NCI-H524 (cell line): ENCODE measurements at regions not wholly inside any gene's neighbourhood (a gene's known extent, or its start where the extent isn't known, plus 50 kb on each side); places are given as distances from the start of the nearest gene placed in this dataset.
"Not testable (repeated sequence)": the region's sequence is repeated elsewhere in the genome, so short reads cannot be mapped to it uniquely, and the experiment has no call there.

Source experiments
- DNase-seq, 2 experiments: peaks; one replicate each; lab custom pipeline; 2025; lab: John Stamatoyannopoulos, UW

- no peak for DNase-seq
These were observed 169.5 kb upstream of the HAPLN1 start for GRCh38 chr5:83889971-83890745.

- no peak for DNase-seq
These were observed 157.5 kb upstream of the HAPLN1 start for GRCh38 chr5:83877911-83878706.

- no peak for DNase-seq
These were observed 151.1 kb upstream of the HAPLN1 start for GRCh38 chr5:83871533-83872395.

GRCh38 chr5:83866181-83866580 is 145.5 kb upstream of the HAPLN1 start:
- no peak for DNase-seq

GRCh38 chr5:83865579-83865978 is 144.9 kb upstream of the HAPLN1 start:
- DNase-seq = no peak

- no peak for DNase-seq
These were observed 144.0 kb upstream of the HAPLN1 start for GRCh38 chr5:83864652-83865051.

GRCh38 chr5:83857341-83857740 is 136.7 kb upstream of the HAPLN1 start:
- DNase-seq = no peak

GRCh38 chr5:83856881-83857280 is 136.2 kb upstream of the HAPLN1 start:
- peak; percentile 74 to 92 for DNase-seq

- DNase-seq = not testable (repeated sequence)
These were observed 129.8 kb upstream of the HAPLN1 start for GRCh38 chr5:83850412-83850811.

- DNase-seq = no peak
These were observed 128.3 kb upstream of the HAPLN1 start for GRCh38 chr5:83848941-83849340.

GRCh38 chr5:83846624-83847350 is 126.1 kb upstream of the HAPLN1 start:
- DNase-seq = no peak

- no peak for DNase-seq
These were observed 123.9 kb upstream of the HAPLN1 start for GRCh38 chr5:83844449-83845068.

- no peak for DNase-seq
These were observed 119.1 kb upstream of the HAPLN1 start for GRCh38 chr5:83839788-83840187.

GRCh38 chr5:83839256-83839655 is 118.6 kb upstream of the HAPLN1 start:
- DNase-seq = no peak

- no peak for DNase-seq
These were observed 116.7 kb upstream of the HAPLN1 start for GRCh38 chr5:83837265-83837907.

GRCh38 chr5:83834306-83834705 is 113.7 kb upstream of the HAPLN1 start:
- no peak for DNase-seq

GRCh38 chr5:83831834-83832233 is 111.2 kb upstream of the HAPLN1 start:
- DNase-seq = no peak

- DNase-seq = no peak
These were observed 106.5 kb upstream of the HAPLN1 start for GRCh38 chr5:83827111-83827557.

- no peak for DNase-seq
These were observed 96.9 kb upstream of the HAPLN1 start for GRCh38 chr5:83817591-83817990.

- DNase-seq = no peak
These were observed 95.0 kb upstream of the HAPLN1 start for GRCh38 chr5:83815661-83816060.

- DNase-seq = no peak
These were observed 89.9 kb upstream of the HAPLN1 start for GRCh38 chr5:83810511-83810910.
